GM21423 (cell line): ENCODE measurements at regions not wholly inside any gene's neighbourhood (a gene's known extent, or its start where the extent isn't known, plus 50 kb on each side); places are given as distances from the start of the nearest gene placed in this dataset.

ENCODE experiments used
- ATAC-seq: cut with Tn5 transposase; IDR thresholded peaks from one replicate; pipeline ENCODE4 v1.9.1; 2021; ENCODE audit warnings: mild to moderate bottlenecking, moderate library complexity; ENCODE audit not compliant: unreplicated experiment

- no peak for ATAC-seq
Measured at GRCh38 chr2:126792186-126792585, 106.5 kb upstream of the TEX51 start.

GRCh38 chr2:126792993-126793392 lies 105.7 kb upstream of the TEX51 start:
- no peak for ATAC-seq

GRCh38 chr2:126793885-126794613 lies 104.6 kb upstream of the TEX51 start:
- no peak for ATAC-seq

- no peak for ATAC-seq
Measured at GRCh38 chr2:126795656-126796055, 103.0 kb upstream of the TEX51 start.

- ATAC-seq = no peak
Measured at GRCh38 chr2:126796931-126797621, 101.6 kb upstream of the TEX51 start.

- no peak for ATAC-seq
Measured at GRCh38 chr2:126797622-126798275, 100.9 kb upstream of the TEX51 start.

- ATAC-seq = no peak
Measured at GRCh38 chr2:126798276-126799140, 100.2 kb upstream of the TEX51 start.

- no peak for ATAC-seq
Measured at GRCh38 chr2:126799301-126799700, 99.4 kb upstream of the TEX51 start.

GRCh38 chr2:126801473-126801872 lies 97.2 kb upstream of the TEX51 start:
- no peak for ATAC-seq

- ATAC-seq = no peak
Measured at GRCh38 chr2:126802316-126802715, 96.4 kb upstream of the TEX51 start.

- ATAC-seq = no peak
Measured at GRCh38 chr2:126802774-126803433, 95.8 kb upstream of the TEX51 start.

- no peak for ATAC-seq
Measured at GRCh38 chr2:126803434-126803775, 95.3 kb upstream of the TEX51 start.

- no peak for ATAC-seq
Measured at GRCh38 chr2:126804347-126804746, 94.3 kb upstream of the TEX51 start.

GRCh38 chr2:126808929-126809328 lies 89.8 kb upstream of the TEX51 start:
- no peak for ATAC-seq

- ATAC-seq = no peak
Measured at GRCh38 chr2:126809340-126809739, 89.3 kb upstream of the TEX51 start.

GRCh38 chr2:126810001-126810400 lies 88.7 kb upstream of the TEX51 start:
- ATAC-seq = no peak

- ATAC-seq = no peak
Measured at GRCh38 chr2:126811101-126811500, 87.6 kb upstream of the TEX51 start.

GRCh38 chr2:126817172-126817571 lies 81.5 kb upstream of the TEX51 start:
- no peak for ATAC-seq

GRCh38 chr2:126822115-126822514 lies 76.6 kb upstream of the TEX51 start:
- ATAC-seq = no peak

GRCh38 chr2:126822921-126823320 lies 75.8 kb upstream of the TEX51 start:
- ATAC-seq = no peak

GRCh38 chr2:126823951-126824350 lies 74.7 kb upstream of the TEX51 start:
- no peak for ATAC-seq
